HAP-1 (cell line): ENCODE measurements at regions not wholly inside any gene's neighbourhood (a gene's known extent, or its start where the extent isn't known, plus 50 kb on each side); places are given as distances from the start of the nearest gene placed in this dataset.

Experiments
- DNase-seq, 2 experiments: peaks; one replicate each; pipeline ENCODE4 v3.0.0-alpha.2; 2016 to 2020; ENCODE audit warnings: low spot score in 2 of 2
- H3K27me3 ChIP-seq: fragments of 250-450 bp; sonication (Bioruptor Pico); 2 replicates; pipeline ENCODE4 v1.5.1; 2020; ENCODE audit warnings: low read depth, mild to moderate bottlenecking, moderate library complexity
- H3K36me3 ChIP-seq: fragments of 250-450 bp; sonication (Bioruptor Pico); replicated peaks from 2 replicates; pipeline ENCODE4 v1.5.1; 2020; ENCODE audit warnings: mild to moderate bottlenecking
- H3K4me1 ChIP-seq: fragments of 250-450 bp; sonication (Bioruptor Pico); 2 replicates; pipeline ENCODE4 v1.5.1; 2020; ENCODE audit warnings: mild to moderate bottlenecking
- H3K4me3 ChIP-seq: fragments of 250-450 bp; sonication (Bioruptor Pico); 2 replicates; pipeline ENCODE4 v1.5.1; 2020; ENCODE audit warnings: mild to moderate bottlenecking, moderate library complexity
- H3K9me3 ChIP-seq: fragments of 250-450 bp; sonication (Bioruptor Pico); 2 replicates; pipeline ENCODE4 v1.5.1; 2020; ENCODE audit warnings: mild to moderate bottlenecking, moderate library complexity
- in situ Hi-C: fragments of 300-500 bp; cut with MboI; formaldehyde crosslinking; loops from 3 replicates; pipeline ENCODE4 v1.14.3; 2020; ENCODE audit warnings: low sequenced_read_pairs, inconsistent platforms, mixed read lengths

GRCh38 chr1:221604948-221605347, 136.9 kb downstream of the DUSP10 start:
- Histone ChIP-seq H3K9me3 (no peaks in the 10 kb centered on the region), H3K36me3 (no peaks in the 10 kb centered on the region), H3K4me3 (no peak overlapping the region), H3K27me3 (no peaks in the 10 kb centered on the region), H3K4me1 (no peaks in the 10 kb centered on the region)
- in situ Hi-C loops = no loop called here
- no peak for DNase-seq

- no peak for DNase-seq
- Histone ChIP-seq H3K27me3 (no peaks in the 10 kb centered on the region), H3K4me1 (no peaks in the 10 kb centered on the region), H3K9me3 (no peaks in the 10 kb centered on the region), H3K36me3 (no peaks in the 10 kb centered on the region), H3K4me3 (no peak overlapping the region)
- in situ Hi-C loops = no loop called here
Observed at GRCh38 chr1:221605569-221605968, 136.3 kb downstream of the DUSP10 start.

GRCh38 chr1:221606256-221606655, 135.6 kb downstream of the DUSP10 start:
- no peaks in the 10 kb centered on the region for H3K36me3 ChIP-seq
- no peaks in the 10 kb centered on the region for H3K9me3 ChIP-seq
- DNase-seq = no peak
- in situ Hi-C loops = no loop called here
- H3K4me1 ChIP-seq = no peaks in the 10 kb centered on the region
- no peaks in the 10 kb centered on the region for H3K27me3 ChIP-seq
- H3K4me3 ChIP-seq = no peak overlapping the region

- no peaks in the 10 kb centered on the region for H3K9me3 ChIP-seq
- no peaks in the 10 kb centered on the region for H3K27me3 ChIP-seq
- H3K4me3 ChIP-seq = no peak overlapping the region
- H3K36me3 ChIP-seq = no peaks in the 10 kb centered on the region
- no peaks in the 10 kb centered on the region for H3K4me1 ChIP-seq
- in situ Hi-C loops = no loop called here
- no peak for DNase-seq
Observed at GRCh38 chr1:221608835-221609320, 133.0 kb downstream of the DUSP10 start.

- no peaks in the 10 kb centered on the region for H3K36me3 ChIP-seq
- H3K4me3 ChIP-seq = no peak overlapping the region
- H3K9me3 ChIP-seq = no peaks in the 10 kb centered on the region
- no peaks in the 10 kb centered on the region for H3K27me3 ChIP-seq
- in situ Hi-C loops = no loop called here
- no peak for DNase-seq
- no peaks in the 10 kb centered on the region for H3K4me1 ChIP-seq
Observed at GRCh38 chr1:221611656-221612046, 130.2 kb downstream of the DUSP10 start.

GRCh38 chr1:221612047-221612777, 129.7 kb downstream of the DUSP10 start:
- Histone ChIP-seq H3K4me3 (no peak overlapping the region), H3K27me3 (no peaks in the 10 kb centered on the region), H3K36me3 (no peaks in the 10 kb centered on the region), H3K4me1 (no peaks in the 10 kb centered on the region), H3K9me3 (no peaks in the 10 kb centered on the region)
- DNase-seq = no peak
- in situ Hi-C loops = no loop called here

GRCh38 chr1:221620437-221621384, 121.2 kb downstream of the DUSP10 start:
- in situ Hi-C loops = no loop called here
- no peak for DNase-seq
- Histone ChIP-seq H3K27me3 (no peaks in the 10 kb centered on the region), H3K4me3 (no peak overlapping the region), H3K4me1 (no peaks in the 10 kb centered on the region), H3K9me3 (no peaks in the 10 kb centered on the region), H3K36me3 (no peaks in the 10 kb centered on the region)

GRCh38 chr1:221621683-221622082, 120.2 kb downstream of the DUSP10 start:
- H3K4me3 ChIP-seq = no peak overlapping the region
- H3K36me3 ChIP-seq = no peaks in the 10 kb centered on the region
- no peaks in the 10 kb centered on the region for H3K4me1 ChIP-seq
- in situ Hi-C loops = no loop called here
- DNase-seq = no peak
- no peaks in the 10 kb centered on the region for H3K27me3 ChIP-seq
- no peaks in the 10 kb centered on the region for H3K9me3 ChIP-seq

GRCh38 chr1:221622389-221622788, 119.5 kb downstream of the DUSP10 start:
- Histone ChIP-seq H3K36me3 (no peaks in the 10 kb centered on the region), H3K4me3 (no peak overlapping the region), H3K4me1 (no peaks in the 10 kb centered on the region), H3K9me3 (no peaks in the 10 kb centered on the region), H3K27me3 (no peaks in the 10 kb centered on the region)
- DNase-seq = no peak
- in situ Hi-C loops = no loop called here

GRCh38 chr1:221625026-221625425, 116.9 kb downstream of the DUSP10 start:
- Histone ChIP-seq H3K4me1 (no peaks in the 10 kb centered on the region), H3K36me3 (no peaks in the 10 kb centered on the region), H3K4me3 (no peak overlapping the region), H3K9me3 (no peaks in the 10 kb centered on the region), H3K27me3 (no peaks in the 10 kb centered on the region)
- DNase-seq = no peak
- in situ Hi-C loops = no loop called here

- Histone ChIP-seq H3K9me3 (no peaks in the 10 kb centered on the region), H3K36me3 (no peaks in the 10 kb centered on the region), H3K27me3 (no peaks in the 10 kb centered on the region), H3K4me3 (no peak overlapping the region), H3K4me1 (no peaks in the 10 kb centered on the region)
- in situ Hi-C loops = no loop called here
- DNase-seq = no peak
Observed at GRCh38 chr1:221626041-221626440, 115.8 kb downstream of the DUSP10 start.

- no peaks in the 10 kb centered on the region for H3K27me3 ChIP-seq
- no peak for DNase-seq
- in situ Hi-C loops = no loop called here
- H3K36me3 ChIP-seq = no peaks in the 10 kb centered on the region
- H3K9me3 ChIP-seq = no peaks in the 10 kb centered on the region
- H3K4me3 ChIP-seq = no peak overlapping the region
- H3K4me1 ChIP-seq = no peaks in the 10 kb centered on the region
Observed at GRCh38 chr1:221630236-221630635, 111.7 kb downstream of the DUSP10 start.

GRCh38 chr1:221631556-221631955, 110.3 kb downstream of the DUSP10 start:
- Histone ChIP-seq H3K4me1 (no peaks in the 10 kb centered on the region), H3K36me3 (no peaks in the 10 kb centered on the region), H3K9me3 (no peaks in the 10 kb centered on the region), H3K27me3 (no peaks in the 10 kb centered on the region), H3K4me3 (no peak overlapping the region)
- no peak for DNase-seq
- in situ Hi-C loops = no loop called here

- no peak for DNase-seq
- no peaks in the 10 kb centered on the region for H3K27me3 ChIP-seq
- H3K9me3 ChIP-seq = no peaks in the 10 kb centered on the region
- in situ Hi-C loops = no loop called here
- H3K4me1 ChIP-seq = no peaks in the 10 kb centered on the region
- no peak overlapping the region for H3K4me3 ChIP-seq
- H3K36me3 ChIP-seq = no peaks in the 10 kb centered on the region
Observed at GRCh38 chr1:221632072-221632471, 109.8 kb downstream of the DUSP10 start.
